ENCODE measurements at regions not wholly inside any gene's neighbourhood (a gene's known extent, or its start where the extent isn't known, plus 50 kb on each side); places are given as distances from the start of the nearest gene placed in this dataset.

- 92% methylated on average over 6 of the region's 6 CpGs for WGBS (ENCODE audit: low lambda C conversion rate, missing lambda C conversion rate)
These were observed 242.0 kb downstream of the HAUS1 start for GRCh38 chr18:46346213-46346612.

GRCh38 chr18:46346896-46347630 lies 242.9 kb downstream of the HAUS1 start:
- H3K27ac ChIP-seq: no peak overlapping the region
- no peaks in the 10 kb centered on the region for H3K4me1 ChIP-seq (ENCODE audit: insufficient read depth)
- no peak overlapping the region for H2AFZ ChIP-seq
- H3K79me2 ChIP-seq: no peaks in the 10 kb centered on the region
- no peaks in the 10 kb centered on the region for H3K36me3 ChIP-seq (replicated peaks; ENCODE audit: insufficient read depth, low read depth)
- no peak overlapping the region for H3K4me3 ChIP-seq
- DNase-seq (ENCODE audit: low spot score): no peak
- no peak overlapping the region for H3K4me2 ChIP-seq
- no peaks in the 10 kb centered on the region for H4K20me1 ChIP-seq (ENCODE audit: insufficient read depth, poor library complexity, severe bottlenecking)
- no peaks in the 10 kb centered on the region for H3K9me3 ChIP-seq (ENCODE audit: low read depth)
- TF ChIP-seq EZH2 (IDR thresholded peaks at IDR 0.05; ENCODE audit: borderline replicate concordance) (no peak), EZH2phosphoT487 (IDR thresholded peaks at IDR 0.05; ENCODE audit: low read depth, severe bottlenecking, unreplicated experiment) (no peak), CTCF (IDR thresholded peaks at IDR 0.05; ENCODE audit: poor library complexity) (no peak)
- no peaks in the 10 kb centered on the region for H3K9me2 ChIP-seq (replicated peaks; ENCODE audit: insufficient read depth)
- WGBS (ENCODE audit: low lambda C conversion rate, missing lambda C conversion rate): 91% methylated on average over 19 of the region's 19 CpGs
- H3K27me3 ChIP-seq: no peaks in the 10 kb centered on the region

More at GRCh38 chr18:46346213-46346612, 242.0 kb downstream of the HAUS1 start:
- Histone ChIP-seq H3K79me2 (no peaks in the 10 kb centered on the region), H3K9me2 (replicated peaks; ENCODE audit: insufficient read depth) (no peaks in the 10 kb centered on the region), H3K36me3 (replicated peaks; ENCODE audit: insufficient read depth, low read depth) (no peaks in the 10 kb centered on the region), H2AFZ (no peak overlapping the region), H3K4me1 (ENCODE audit: insufficient read depth) (no peaks in the 10 kb centered on the region), H3K9me3 (ENCODE audit: low read depth) (no peaks in the 10 kb centered on the region), H3K27me3 (no peaks in the 10 kb centered on the region), H4K20me1 (ENCODE audit: insufficient read depth, poor library complexity, severe bottlenecking) (no peaks in the 10 kb centered on the region), H3K4me3 (no peak overlapping the region), H3K27ac (no peak overlapping the region), H3K4me2 (no peak overlapping the region)
- no peak for DNase-seq (ENCODE audit: low spot score)
- no peak for TF ChIP-seq CTCF (IDR thresholded peaks at IDR 0.05; ENCODE audit: poor library complexity)
- no peak for TF ChIP-seq EZH2phosphoT487 (IDR thresholded peaks at IDR 0.05; ENCODE audit: low read depth, severe bottlenecking, unreplicated experiment)
- no peak for TF ChIP-seq EZH2 (IDR thresholded peaks at IDR 0.05; ENCODE audit: borderline replicate concordance)

GRCh38 chr18:46350598-46351159 lies 246.5 kb downstream of the HAUS1 start:
- no peaks in the 10 kb centered on the region for H3K9me3 ChIP-seq (ENCODE audit: low read depth)
- no peak overlapping the region for H3K4me3 ChIP-seq
- WGBS (ENCODE audit: low lambda C conversion rate, missing lambda C conversion rate): 72% methylated on average over 13 of the region's 13 CpGs
- H3K27ac ChIP-seq: no peak overlapping the region
- H3K4me1 ChIP-seq (ENCODE audit: insufficient read depth): no peaks in the 10 kb centered on the region
- no peaks in the 10 kb centered on the region for H3K36me3 ChIP-seq (replicated peaks; ENCODE audit: insufficient read depth, low read depth)
- no peaks in the 10 kb centered on the region for H4K20me1 ChIP-seq (ENCODE audit: insufficient read depth, poor library complexity, severe bottlenecking)
- H3K9me2 ChIP-seq (replicated peaks; ENCODE audit: insufficient read depth): no peaks in the 10 kb centered on the region
- no peaks in the 10 kb centered on the region for H3K27me3 ChIP-seq
- no peak for TF ChIP-seq EZH2phosphoT487 (IDR thresholded peaks at IDR 0.05; ENCODE audit: low read depth, severe bottlenecking, unreplicated experiment)
- no peak for TF ChIP-seq CTCF (IDR thresholded peaks at IDR 0.05; ENCODE audit: poor library complexity)
- TF ChIP-seq EZH2 (IDR thresholded peaks at IDR 0.05; ENCODE audit: borderline replicate concordance): no peak
- no peak overlapping the region for H2AFZ ChIP-seq
- H3K4me2 ChIP-seq: no peak overlapping the region
- no peak for DNase-seq (ENCODE audit: low spot score)
- no peaks in the 10 kb centered on the region for H3K79me2 ChIP-seq

Measured in hepatocyte (in vitro differentiated cells).